Heart left ventricle (tissue), 13 donors: ENCODE measurements at regions not wholly inside any gene's neighbourhood (a gene's known extent, or its start where the extent isn't known, plus 50 kb on each side); places are given as distances from the start of the nearest gene placed in this dataset.

ENCODE experiments used
- CTCF ChIP-seq, 12 donors: fragments of 200-600 bp; sonication (generic) in 4 of 12; IDR thresholded peaks; one replicate each; pipeline versions ENCODE4 v1.5.0 to v1.8.0; 2018 to 2022; ENCODE audit warnings: antibody characterized with exemption in 12 of 12, mild to moderate bottlenecking in 5 of 12
- POLR2A ChIP-seq, 2 donors: fragments of 450-650 bp; IDR thresholded peaks; one replicate each; pipeline ENCODE4 v1.6.1; 2017; ENCODE audit warnings: antibody characterized with exemption in 2 of 2, mild to moderate bottlenecking in 2 of 2, moderate library complexity in 2 of 2
- donor health status: ischemic (EF 13 %, LVEDD 7.1; RV severe dilation, severe dysfunction).
- donor health status: DM: no; HTN: yes; CAD: no.
- donor health status: DM: no; HTN: no; CAD: no.
- donor health status: ischemic (EF 25% LVEDD 6.9; RV normal size, moderate dysfunction).
- donor health status: ischemic (EF 25% LVEDD 5.7; RV mildly dilated, moderate dysfunction).
- donor health status: ischemic (EF 35%, LVEDD 5.7; RV mildly dilated, moderate dysfunction).
- donor health status: nonischemic (EF 11% LVEDD 7.7; RV severe dilation, severe dysfunction).
- donor health status: DM: yes; HTN: yes; CAD: no.
- donor health status: PGD.
- donor health status: ischemic (EF 29% LVEDD 5.4; RV normal size, mild dysfunction).
- donor health status: nonischemic (EF 23%, LVEDD 6.1; RV moderate dilation, normal function).

GRCh38 chr9:90046317-90046861 lies 441.6 kb downstream of the GADD45G start:
- TF ChIP-seq CTCF (IDR thresholded peaks at IDR 0.05) (no peak), POLR2A (IDR thresholded peaks at IDR 0.05) (no peak)
